ENCODE measurements at regions not wholly inside any gene's neighbourhood (a gene's known extent, or its start where the extent isn't known, plus 50 kb on each side); places are given as distances from the start of the nearest gene placed in this dataset.

DNA sequence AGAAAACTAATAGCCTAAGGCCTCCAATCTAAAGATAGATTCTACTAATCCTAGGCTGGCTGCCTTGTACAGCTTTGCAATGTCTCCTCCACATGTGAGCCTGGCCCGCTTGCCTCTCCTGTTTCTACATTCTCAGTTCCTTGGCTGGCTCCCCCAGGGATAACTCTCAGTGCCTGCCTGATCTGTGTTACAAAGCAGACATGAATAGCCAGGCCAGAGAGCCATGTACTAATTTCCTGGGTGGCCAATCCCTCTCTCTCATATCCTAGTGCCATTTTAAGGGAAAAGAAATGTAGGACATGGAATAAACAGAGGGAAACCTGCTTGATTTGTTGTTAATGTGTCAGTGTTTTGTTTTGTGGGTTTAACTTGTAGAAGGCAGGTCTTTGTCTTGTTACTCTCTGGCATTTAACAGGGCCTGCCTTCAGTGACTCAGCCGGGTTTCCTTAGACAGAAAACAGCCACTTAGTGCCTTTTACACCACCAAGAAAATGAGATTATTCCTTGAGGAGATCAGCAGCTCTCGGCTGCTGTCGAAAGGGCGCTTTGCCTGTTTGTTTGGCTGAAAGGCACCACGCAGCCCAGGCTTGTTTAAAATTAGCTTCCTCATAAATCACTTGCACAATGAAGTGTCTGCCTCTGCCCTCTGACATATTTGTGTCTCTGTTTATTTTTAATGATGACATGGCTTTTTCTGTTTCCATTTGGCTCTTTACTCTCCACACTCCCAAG is 702.7 kb downstream of the MAFB start:
- H3K27ac ChIP-seq, result peak overlapping the region; percentile 64
- TF ChIP-seq CTCF (conservative IDR thresholded peaks at IDR 0.05), result no peak

GRCh38 chr20:39985271-39985827 is 703.7 kb downstream of the MAFB start:
- no peak for TF ChIP-seq CTCF (conservative IDR thresholded peaks at IDR 0.05)
- no peak overlapping the region for H3K27ac ChIP-seq

GRCh38 chr20:39983655-39984054 is 705.4 kb downstream of the MAFB start:
- no peak overlapping the region for H3K27ac ChIP-seq
- no peak for TF ChIP-seq CTCF (conservative IDR thresholded peaks at IDR 0.05)

GRCh38 chr20:39983183-39983582 is 705.9 kb downstream of the MAFB start:
- no peak for TF ChIP-seq CTCF (conservative IDR thresholded peaks at IDR 0.05)
- no peak overlapping the region for H3K27ac ChIP-seq

GRCh38 chr20:39974966-39975501 is 714.0 kb downstream of the MAFB start:
- no peak for TF ChIP-seq CTCF (conservative IDR thresholded peaks at IDR 0.05)
- no peak overlapping the region for H3K27ac ChIP-seq

GRCh38 chr20:39968495-39968894 is 720.5 kb downstream of the MAFB start:
- no peak for TF ChIP-seq CTCF (conservative IDR thresholded peaks at IDR 0.05)
- no peak overlapping the region for H3K27ac ChIP-seq

- no peak for TF ChIP-seq CTCF (conservative IDR thresholded peaks at IDR 0.05)
- H3K27ac ChIP-seq, result no peak overlapping the region
These were observed 721.2 kb downstream of the MAFB start for GRCh38 chr20:39967806-39968205.

All from VCaP (cell line).